H9 (cell line): ENCODE measurements at regions not wholly inside any gene's neighbourhood (a gene's known extent, or its start where the extent isn't known, plus 50 kb on each side); places are given as distances from the start of the nearest gene placed in this dataset.

Experiments
- DNase-seq: peaks from one replicate; pipeline ENCODE4 v3.0.0-alpha.2; 2017
- H2AFZ ChIP-seq: one replicate; pipeline ENCODE4 v1.6.1; 2013; ENCODE audit warnings: mild to moderate bottlenecking, low read length, control low read depth, moderate library complexity
- H2AK5ac ChIP-seq: 2 replicates; pipeline ENCODE4 v1.6.1; 2013; ENCODE audit warnings: low read length, control low read depth, mixed read lengths; ENCODE audit not compliant: insufficient read length
- H2BK120ac ChIP-seq: one replicate; pipeline ENCODE4 v1.6.1; 2013; ENCODE audit warnings: low read depth, mild to moderate bottlenecking, low read length, control low read depth, inconsistent platforms; ENCODE audit not compliant: poor library complexity, severe bottlenecking
- H2BK12ac ChIP-seq: 2 replicates; pipeline ENCODE4 v1.6.1; 2013; ENCODE audit warnings: low read length, control low read depth, mixed read lengths, low read depth; ENCODE audit not compliant: insufficient read length
- H2BK15ac ChIP-seq: 2 replicates; pipeline ENCODE4 v1.6.1; 2013; ENCODE audit warnings: low read depth, low read length, control low read depth
- H2BK20ac ChIP-seq: one replicate; pipeline ENCODE4 v1.6.1; 2013; ENCODE audit warnings: low read depth, mild to moderate bottlenecking, low read length, control low read depth, inconsistent platforms; ENCODE audit not compliant: poor library complexity, severe bottlenecking
- H2BK5ac ChIP-seq: 2 replicates; pipeline ENCODE4 v1.6.1; 2013; ENCODE audit warnings: low read length, control low read depth, mixed read lengths; ENCODE audit not compliant: insufficient read length
- H3K14ac ChIP-seq: 2 replicates; pipeline ENCODE4 v1.6.1; 2013; ENCODE audit warnings: low read length, control low read depth; ENCODE audit not compliant: insufficient read depth
- H3K18ac ChIP-seq: 2 replicates; pipeline ENCODE4 v1.6.1; 2013; ENCODE audit warnings: low read depth, mild to moderate bottlenecking, mixed read lengths, low read length, control low read depth; ENCODE audit not compliant: insufficient read length
- H3K23ac ChIP-seq: 2 replicates; pipeline ENCODE4 v1.6.1; 2013; ENCODE audit warnings: low read length, control low read depth, mixed read lengths, low read depth; ENCODE audit not compliant: insufficient read length
- H3K23me2 ChIP-seq: 2 replicates; pipeline ENCODE4 v1.6.1; 2013; ENCODE audit warnings: low read depth, mild to moderate bottlenecking, mixed read lengths, low read length, control low read depth; ENCODE audit not compliant: insufficient read length, poor library complexity, severe bottlenecking
- H3K27ac ChIP-seq: 2 replicates; pipeline ENCODE4 v1.5.1; 2013; ENCODE audit warnings: low read length, control low read depth, mixed read lengths, low read depth; ENCODE audit not compliant: insufficient read length
- H3K27me3 ChIP-seq: 2 replicates; pipeline ENCODE4 v1.6.1; 2013; ENCODE audit warnings: low read length, control low read depth, inconsistent platforms; ENCODE audit not compliant: insufficient read depth
- H3K4ac ChIP-seq: 2 replicates; pipeline ENCODE4 v1.6.1; 2013; ENCODE audit warnings: low read depth, mild to moderate bottlenecking, control low read depth, inconsistent platforms, low read length, moderate library complexity
- H3K4me1 ChIP-seq: 2 replicates; pipeline ENCODE4 v1.6.1; 2013; ENCODE audit warnings: low read length, control low read depth, inconsistent platforms; ENCODE audit not compliant: insufficient read depth
- H3K4me2 ChIP-seq: 2 replicates; pipeline ENCODE4 v1.6.1; 2013; ENCODE audit warnings: low read length, control low read depth, mixed read lengths; ENCODE audit not compliant: insufficient read length, insufficient read depth
- H3K56ac ChIP-seq: 2 replicates; pipeline ENCODE4 v1.6.1; 2013; ENCODE audit warnings: low read depth, mild to moderate bottlenecking, mixed read lengths, low read length, control low read depth; ENCODE audit not compliant: insufficient read length
- H3K79me1 ChIP-seq: 2 replicates; pipeline ENCODE4 v1.6.1; 2013; ENCODE audit warnings: low read depth, mild to moderate bottlenecking, moderate library complexity, low read length, control low read depth, inconsistent platforms; ENCODE audit not compliant: insufficient read depth, poor library complexity, severe bottlenecking
- H3K79me2 ChIP-seq: 2 replicates; pipeline ENCODE4 v1.6.1; 2013; ENCODE audit warnings: low read length, control low read depth, inconsistent platforms; ENCODE audit not compliant: insufficient read depth
- H3K9ac ChIP-seq: 2 replicates; pipeline ENCODE4 v1.6.1; 2013; ENCODE audit warnings: low read length, control low read depth, mixed read lengths; ENCODE audit not compliant: insufficient read length; ENCODE audit errors: extremely low read depth
- H3K9me3 ChIP-seq: one replicate; pipeline ENCODE4 v1.6.1; 2013; ENCODE audit warnings: low read depth, low read length, inconsistent platforms; ENCODE audit not compliant: control insufficient read depth
- H3T11ph ChIP-seq: one replicate; pipeline ENCODE4 v1.6.1; 2013; ENCODE audit warnings: mild to moderate bottlenecking, low read length, control low read depth, inconsistent platforms
- H4K20me1 ChIP-seq: one replicate; pipeline ENCODE4 v1.6.1; 2013; ENCODE audit not compliant: control insufficient read depth, insufficient read length, insufficient read depth
- H4K5ac ChIP-seq: 2 replicates; pipeline ENCODE4 v1.6.1; 2013; ENCODE audit warnings: low read depth, mild to moderate bottlenecking, mixed read lengths, low read length, control low read depth; ENCODE audit not compliant: insufficient read length
- H4K8ac ChIP-seq: replicated peaks from 2 replicates; pipeline ENCODE4 v1.6.1; 2013; ENCODE audit warnings: low read length, control low read depth, mixed read lengths, low read depth; ENCODE audit not compliant: insufficient read length
- H4K91ac ChIP-seq: 2 replicates; pipeline ENCODE4 v1.6.1; 2013; ENCODE audit warnings: low read depth, mild to moderate bottlenecking, moderate library complexity, mixed read lengths, low read length, control low read depth; ENCODE audit not compliant: insufficient read length
- H3K27ac Mint-ChIP-seq, 3 experiments: 2 replicates in 2 of 3; 3 replicates in 1 of 3; pipeline ENCODE4 v1.8.0; 2020 to 2021; ENCODE audit warnings: mixed read lengths in 3 of 3, mild to moderate bottlenecking in 1 of 3, moderate library complexity in 1 of 3
- H3K27me3 Mint-ChIP-seq: 2 replicates; pipeline ENCODE4 v1.8.0; 2021; ENCODE audit warnings: low read depth, mild to moderate bottlenecking, moderate library complexity, mixed read lengths
- H3K36me3 Mint-ChIP-seq, 3 experiments: 2 replicates in 2 of 3; 3 replicates in 1 of 3; pipeline ENCODE4 v1.8.0; 2020 to 2021; ENCODE audit warnings: low read depth in 3 of 3, mixed read lengths in 3 of 3; ENCODE audit not compliant: insufficient read depth in 1 of 3
- H3K4me1 Mint-ChIP-seq, 2 experiments: 2 replicates each; pipeline ENCODE4 v1.8.0; 2020; ENCODE audit warnings: mixed read lengths in 2 of 2
- H3K4me3 Mint-ChIP-seq, 2 experiments: 2 replicates in 1 of 2; 3 replicates in 1 of 2; pipeline ENCODE4 v1.8.0; 2020 to 2021; ENCODE audit warnings: mild to moderate bottlenecking in 2 of 2, mixed read lengths in 2 of 2, moderate library complexity in 1 of 2
- H3K9me3 Mint-ChIP-seq, 2 experiments: 2 replicates in 1 of 2; 3 replicates in 1 of 2; pipeline ENCODE4 v1.8.0; 2020; ENCODE audit warnings: mild to moderate bottlenecking in 2 of 2, mixed read lengths in 2 of 2, moderate library complexity in 1 of 2
- CTCF ChIP-seq: fragments of 200-600 bp; sonication (generic); conservative IDR thresholded peaks from 3 replicates; pipeline ENCODE4 v1.8.0; 2021; ENCODE audit warnings: antibody characterized with exemption, mild to moderate bottlenecking
- WGBS: extraction: QIAGEN DNeasy Blood & Tissue Kit; methylation state at CpG from one replicate; pipeline ENCODE4 v1.1.7; 2013; ENCODE audit warnings: missing lambda C conversion rate, low lambda C conversion rate, mixed read lengths; ENCODE audit not compliant: insufficient read length; ENCODE audit errors: extremely low coverage; 5-methylcytosine and 5-hydroxymethylcytosine counted together

- H3K27ac Mint-ChIP-seq: peak overlapping the region in 1 of 3 experiments; percentile 91; a peak in 3 of 7 replicates
- Histone ChIP-seq H2AK5ac (no peak overlapping the region), H2BK15ac (no peak overlapping the region), H3K56ac (no peak overlapping the region), H4K8ac (no peak overlapping the region), H3K14ac (no peak overlapping the region), H2BK20ac (no peak overlapping the region), H4K20me1 (no peaks in the 10 kb centered on the region), H2BK5ac (no peak overlapping the region), H3K27ac (no peak overlapping the region), H3T11ph (no peak overlapping the region), H3K79me1 (no peaks in the 10 kb centered on the region), H3K9ac (no peak overlapping the region), H3K4me2 (no peak overlapping the region), H2BK120ac (no peak overlapping the region), H3K9me3 (no peaks in the 10 kb centered on the region), H2BK12ac (no peak overlapping the region), H3K4ac (no peak overlapping the region), H4K5ac (no peak overlapping the region), H3K18ac (no peak overlapping the region), H2AFZ (no peak overlapping the region), H3K23ac (no peak overlapping the region), H3K27me3 (no peaks in the 10 kb centered on the region), H3K23me2 (no peaks in the 10 kb centered on the region), H3K4me1 (peaks cover 7% of the 10 kb centered on the region; the same call in 1 of the 2 replicates), H4K91ac (no peak overlapping the region), H3K79me2 (no peaks in the 10 kb centered on the region)
- H3K4me1 Mint-ChIP-seq: peaks cover 29 to 50% of the 10 kb centered on the region in 2 experiments
- peak overlapping the region in 1 of 2 experiments; percentile 41; a peak in 1 of 5 replicates for H3K4me3 Mint-ChIP-seq
- peaks cover 4 to 17% (median 10%) of the 10 kb centered on the region in 3 experiments for H3K36me3 Mint-ChIP-seq
- no peak for DNase-seq
- no CpG with 5 or more reads among the region's 1 CpG for WGBS
- no peaks in the 10 kb centered on the region; the same call in 1 of the 2 replicates for H3K27me3 Mint-ChIP-seq
- TF ChIP-seq CTCF: no peak
- peaks cover 6 to 12% of the 10 kb centered on the region in 2 experiments; a peak in 4 of 5 replicates for H3K9me3 Mint-ChIP-seq
Observed at GRCh38 chr2:187702157-187702556, 147.9 kb upstream of the TFPI start.
